ENCODE measurements at regions not wholly inside any gene's neighbourhood (a gene's known extent, or its start where the extent isn't known, plus 50 kb on each side); places are given as distances from the start of the nearest gene placed in this dataset.

DNA sequence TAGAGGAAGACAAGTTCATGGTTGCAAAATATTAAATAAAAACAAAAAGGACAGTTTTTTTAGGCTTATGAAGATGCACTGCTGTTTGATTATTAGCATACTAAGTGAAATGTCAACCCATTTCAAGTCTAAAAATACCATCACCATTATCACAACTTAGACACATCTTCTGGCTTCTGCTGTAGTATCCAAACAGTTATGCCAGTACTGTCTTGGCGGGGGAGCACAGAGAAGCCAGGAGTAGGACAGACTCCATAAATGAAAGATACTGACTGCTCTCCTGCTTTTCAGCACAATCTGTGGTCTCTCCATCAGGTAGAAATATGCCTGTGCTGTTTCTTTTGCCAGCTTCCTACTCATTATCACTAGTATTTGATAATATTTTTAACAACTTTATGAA is 179.2 kb upstream of the DSEL start:
- no peak overlapping the region for H3K4me3 ChIP-seq (ENCODE audit: low read depth, low read length)
- no peak for DNase-seq (ENCODE audit: low read depth)
- TF ChIP-seq CTCF (IDR thresholded peaks at IDR 0.05; ENCODE audit: control insufficient read depth, extremely low read depth, insufficient read depth), result no peak

DNA sequence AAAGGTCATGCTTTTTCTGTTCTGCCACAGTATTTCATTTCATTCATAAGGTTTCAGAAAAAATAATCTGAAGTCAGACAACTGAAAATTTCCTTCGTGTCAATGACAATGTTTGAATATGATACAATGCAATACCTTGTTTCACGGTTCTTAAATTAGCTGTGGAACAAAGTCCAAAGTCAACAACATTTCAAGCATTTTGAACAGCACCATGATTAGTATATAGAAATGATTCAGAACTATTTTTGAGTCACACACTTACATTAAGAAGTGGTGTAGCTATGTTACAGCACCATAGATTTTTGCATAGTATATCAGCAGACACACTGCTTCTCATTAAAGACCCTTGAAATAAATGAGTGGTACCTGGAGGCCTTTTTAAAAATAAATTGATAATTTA is 178.3 kb upstream of the DSEL start:
- no peak for DNase-seq (ENCODE audit: low read depth)
- H3K4me3 ChIP-seq (ENCODE audit: low read depth, low read length), result no peak overlapping the region
- TF ChIP-seq CTCF (IDR thresholded peaks at IDR 0.05; ENCODE audit: control insufficient read depth, extremely low read depth, insufficient read depth), result no peak

DNA sequence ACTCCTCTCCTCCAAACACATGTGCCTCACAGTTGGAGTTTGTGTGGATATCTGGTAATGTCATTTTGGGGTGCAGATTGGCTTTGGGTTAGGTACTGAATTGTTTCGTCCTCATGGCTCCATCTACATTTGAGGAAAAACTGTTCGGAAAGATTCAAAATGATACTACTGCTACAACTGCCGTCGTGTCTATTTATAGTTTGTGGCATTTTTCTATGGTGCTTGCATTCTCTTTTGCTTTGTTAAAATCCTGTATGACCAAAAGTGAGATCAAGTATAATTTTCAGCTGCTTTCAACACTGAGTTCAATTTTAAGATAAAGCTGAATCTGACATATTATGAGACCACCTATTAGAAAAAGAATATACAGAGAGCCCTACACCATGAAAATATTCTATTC is 176.3 kb upstream of the DSEL start:
- no peak for TF ChIP-seq CTCF (IDR thresholded peaks at IDR 0.05; ENCODE audit: control insufficient read depth, extremely low read depth, insufficient read depth)
- no peak for DNase-seq (ENCODE audit: low read depth)
- H3K4me3 ChIP-seq (ENCODE audit: low read depth, low read length), result no peak overlapping the region

GRCh38 chr18:67682516-67682915 is 166.0 kb upstream of the DSEL start:
- no peak for DNase-seq (ENCODE audit: low read depth)
- TF ChIP-seq CTCF (IDR thresholded peaks at IDR 0.05; ENCODE audit: control insufficient read depth, extremely low read depth, insufficient read depth), result no peak
- H3K4me3 ChIP-seq (ENCODE audit: low read depth, low read length), result no peak overlapping the region

- no peak for DNase-seq (ENCODE audit: low read depth)
- H3K4me3 ChIP-seq (ENCODE audit: low read depth, low read length), result no peak overlapping the region
- no peak for TF ChIP-seq CTCF (IDR thresholded peaks at IDR 0.05; ENCODE audit: control insufficient read depth, extremely low read depth, insufficient read depth)
These were observed 161.0 kb upstream of the DSEL start for GRCh38 chr18:67677489-67677888.

DNA sequence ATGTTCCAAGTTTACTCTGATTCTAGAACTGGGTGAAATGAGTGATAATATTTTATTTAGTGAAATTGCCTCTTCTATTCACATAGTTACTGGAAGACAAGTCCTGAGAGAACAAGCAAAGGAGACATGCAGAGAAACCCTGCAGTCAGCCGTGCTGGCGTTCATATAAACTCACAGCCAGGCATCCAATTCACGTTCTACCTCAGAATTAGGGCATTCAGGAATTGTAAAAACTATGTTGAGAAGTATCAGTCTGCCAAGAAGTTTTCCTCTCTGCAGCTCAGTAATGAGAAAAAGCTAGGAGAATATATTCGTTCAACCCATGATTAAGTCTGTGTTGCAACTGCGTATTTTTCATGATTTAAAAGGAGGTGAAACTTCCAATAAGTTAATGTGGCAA is 156.2 kb upstream of the DSEL start:
- DNase-seq (ENCODE audit: low read depth), result no peak
- no peak overlapping the region for H3K4me3 ChIP-seq (ENCODE audit: low read depth, low read length)
- no peak for TF ChIP-seq CTCF (IDR thresholded peaks at IDR 0.05; ENCODE audit: control insufficient read depth, extremely low read depth, insufficient read depth)

DNA sequence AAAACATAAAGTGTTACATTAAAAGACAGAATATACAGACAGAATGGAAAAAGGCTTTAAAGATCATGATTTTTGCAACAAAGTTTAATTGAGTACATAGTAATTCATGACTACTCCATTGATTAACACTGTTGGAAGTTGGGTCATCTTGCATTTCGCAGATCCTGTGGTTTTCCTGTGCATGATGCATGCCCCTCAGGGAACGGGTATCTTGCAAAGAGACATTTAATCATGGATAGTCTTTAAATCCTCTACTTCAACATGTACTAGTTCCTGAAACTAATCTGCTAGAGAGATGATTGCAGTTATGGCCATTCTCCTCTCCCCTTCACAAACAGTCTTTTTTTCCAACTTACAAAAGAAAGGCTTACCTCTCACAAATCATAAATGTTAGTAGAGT is 155.6 kb upstream of the DSEL start:
- no peak for TF ChIP-seq CTCF (IDR thresholded peaks at IDR 0.05; ENCODE audit: control insufficient read depth, extremely low read depth, insufficient read depth)
- no peak overlapping the region for H3K4me3 ChIP-seq (ENCODE audit: low read depth, low read length)
- no peak for DNase-seq (ENCODE audit: low read depth)
